Uterus (tissue), 2 donors: ENCODE measurements at regions not wholly inside any gene's neighbourhood (a gene's known extent, or its start where the extent isn't known, plus 50 kb on each side); places are given as distances from the start of the nearest gene placed in this dataset.

Source experiments
- CTCF ChIP-seq, 4 experiments: fragments of 200-600 bp in 2 of 4; fragments of 450-650 bp in 2 of 4; sonication (generic) in 2 of 4; IDR thresholded peaks; one replicate each; pipeline ENCODE4 v1.5.1; 2016 to 2019; ENCODE audit warnings: antibody characterized with exemption in 4 of 4, mild to moderate bottlenecking in 2 of 4, moderate library complexity in 1 of 4
- POLR2A ChIP-seq, 2 donors: fragments of 450-650 bp; IDR thresholded peaks; one replicate each; pipeline ENCODE4 v1.6.1; 2016; ENCODE audit warnings: antibody characterized with exemption in 2 of 2, mild to moderate bottlenecking in 1 of 2, moderate library complexity in 1 of 2

- TF ChIP-seq POLR2A (IDR thresholded peaks at IDR 0.05), result no peak
- TF ChIP-seq CTCF (IDR thresholded peaks at IDR 0.05), result no peak
Measured at GRCh38 chr16:72437891-72438290, 265.9 kb upstream of the PMFBP1 start.
